Activated CD4-positive, CD25-positive, alpha-beta regulatory T cell treated with anti-CD3 and anti-CD28 coated beads, Interleukin-2, amount 50 U/mL, for 24 hours (primary cell): ENCODE measurements at regions not wholly inside any gene's neighbourhood (a gene's known extent, or its start where the extent isn't known, plus 50 kb on each side); places are given as distances from the start of the nearest gene placed in this dataset.

Experiments used
- ATAC-seq, 2 donors: fragments of 150-1000 bp; cut with Tn5 transposase; one replicate each; pipeline ENCODE4 v1.10.0; 2021; ENCODE audit warnings: mild to moderate bottlenecking in 1 of 2, moderate library complexity in 1 of 2

- no peak for ATAC-seq
Observed at GRCh38 chr6:14676977-14677781, 559.6 kb downstream of the CD83 start.

DNA sequence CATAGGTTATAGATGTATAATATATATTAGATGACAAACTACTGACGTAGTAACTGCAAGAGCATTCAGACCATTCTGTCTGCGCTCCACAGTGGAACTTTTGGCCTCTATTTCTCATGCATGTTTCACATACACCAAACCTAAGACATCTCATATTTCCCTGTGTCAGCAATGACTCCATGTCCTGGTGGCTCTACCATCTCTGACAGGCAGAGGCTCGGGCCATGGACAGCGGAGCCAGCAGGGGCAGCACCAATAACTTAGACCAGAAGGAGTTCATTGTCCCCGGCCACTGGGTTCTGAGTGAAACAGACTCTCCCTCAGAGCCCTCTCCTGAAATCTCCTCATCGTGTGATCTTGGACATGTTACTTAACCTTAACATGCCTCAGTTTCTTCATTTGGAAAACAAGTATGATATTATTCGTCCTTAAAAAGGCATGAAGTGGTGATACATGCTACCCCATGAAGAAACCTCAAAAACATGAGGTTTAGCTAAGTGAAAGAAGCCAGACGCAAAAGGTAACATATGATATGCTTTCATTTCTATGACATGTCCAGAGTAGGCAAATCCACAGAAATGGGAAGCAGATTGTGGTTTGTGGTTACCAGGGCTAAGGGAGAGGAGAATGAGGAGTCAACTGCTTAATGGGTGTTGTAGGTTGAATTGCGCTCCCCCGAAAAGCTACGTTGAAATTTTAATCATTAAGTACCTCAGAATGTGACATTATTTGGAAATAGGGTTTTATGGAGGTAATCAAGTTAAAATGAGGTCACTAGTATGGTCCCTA lies 564.0 kb upstream of the JARID2 start:
- ATAC-seq: no peak

GRCh38 chr6:14682812-14683211 lies 563.1 kb upstream of the JARID2 start:
- no peak for ATAC-seq

DNA sequence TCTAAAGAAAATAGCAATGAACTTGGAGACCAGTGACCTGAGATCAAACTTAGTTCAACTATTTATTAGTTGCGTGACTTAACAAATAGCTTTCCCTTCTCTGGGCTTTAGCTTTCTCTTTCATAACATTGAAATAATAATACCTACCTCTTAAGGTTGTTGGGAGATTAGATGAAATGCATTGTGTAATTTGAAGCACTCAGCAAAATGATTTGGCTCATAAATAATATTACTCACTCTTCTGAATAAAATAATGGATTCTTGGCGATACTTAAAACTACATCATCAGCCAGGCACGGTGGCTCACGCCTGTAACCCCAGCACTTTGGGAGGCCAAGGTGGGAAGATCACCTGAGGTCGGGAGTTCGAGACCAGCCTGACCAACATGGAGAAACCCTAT lies 556.2 kb upstream of the JARID2 start:
- no peak for ATAC-seq

- ATAC-seq: no peak
Observed at GRCh38 chr6:14690120-14691056, 555.5 kb upstream of the JARID2 start.

DNA sequence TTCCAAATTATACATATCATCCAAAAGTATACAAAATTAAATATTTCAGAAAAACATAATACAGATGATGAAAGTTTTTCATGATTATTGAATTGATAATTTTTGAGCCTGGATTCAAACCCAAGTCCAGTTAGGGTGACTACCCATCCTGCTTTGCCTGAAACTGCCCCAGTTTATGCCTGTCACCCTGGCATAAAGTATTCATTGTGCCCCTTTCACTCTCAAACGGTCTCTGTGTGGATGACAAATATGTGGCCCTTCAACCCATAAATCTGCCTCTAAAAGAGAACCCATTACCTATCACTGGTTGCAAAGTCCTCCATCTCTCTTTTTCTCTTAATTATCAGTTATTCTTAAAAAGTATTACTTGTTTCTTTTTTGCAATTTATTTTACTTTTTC lies 553.7 kb upstream of the JARID2 start:
- no peak for ATAC-seq

GRCh38 chr6:14693301-14694192 lies 552.3 kb upstream of the JARID2 start:
- no peak for ATAC-seq

DNA sequence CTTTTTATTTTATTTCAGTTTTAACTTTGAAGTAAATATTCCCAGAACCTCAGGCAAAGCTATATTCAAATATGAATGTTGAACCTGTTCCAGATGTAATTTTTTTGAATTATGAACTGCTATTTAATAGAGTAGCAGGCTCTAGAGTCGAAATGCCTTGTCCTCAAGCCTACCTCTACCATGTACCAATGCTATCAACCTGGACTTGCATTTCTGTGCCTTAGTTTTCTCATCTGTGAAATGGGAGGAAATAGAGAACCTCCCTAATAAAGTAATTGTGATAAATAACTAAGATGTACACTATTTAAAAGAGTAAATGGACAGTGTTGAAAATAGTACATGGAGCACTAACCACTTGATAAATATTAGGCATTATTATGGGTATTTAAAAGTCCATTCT lies 551.6 kb upstream of the JARID2 start:
- ATAC-seq: no peak

DNA sequence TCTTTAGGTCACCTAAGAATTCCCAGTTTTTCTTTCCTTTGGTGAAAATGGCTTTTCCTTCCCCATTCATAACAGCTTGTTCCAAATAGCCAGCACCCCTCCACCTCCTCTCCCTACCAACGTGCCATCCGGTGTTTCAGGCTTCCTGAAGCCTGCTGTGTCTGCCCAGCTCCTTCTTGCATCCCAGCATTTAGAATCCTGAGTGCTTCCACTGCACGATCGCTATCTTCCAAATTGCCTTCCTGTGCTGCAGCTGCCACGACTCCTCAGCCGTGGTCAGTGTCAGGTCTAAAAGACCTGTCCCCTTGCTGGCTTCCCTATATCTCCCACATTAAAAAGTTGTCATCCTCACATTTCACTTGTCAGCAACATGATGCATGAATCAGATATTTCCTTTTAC lies 550.3 kb upstream of the JARID2 start:
- no peak for ATAC-seq

GRCh38 chr6:14696367-14696766 lies 549.5 kb upstream of the JARID2 start:
- ATAC-seq: no peak

DNA sequence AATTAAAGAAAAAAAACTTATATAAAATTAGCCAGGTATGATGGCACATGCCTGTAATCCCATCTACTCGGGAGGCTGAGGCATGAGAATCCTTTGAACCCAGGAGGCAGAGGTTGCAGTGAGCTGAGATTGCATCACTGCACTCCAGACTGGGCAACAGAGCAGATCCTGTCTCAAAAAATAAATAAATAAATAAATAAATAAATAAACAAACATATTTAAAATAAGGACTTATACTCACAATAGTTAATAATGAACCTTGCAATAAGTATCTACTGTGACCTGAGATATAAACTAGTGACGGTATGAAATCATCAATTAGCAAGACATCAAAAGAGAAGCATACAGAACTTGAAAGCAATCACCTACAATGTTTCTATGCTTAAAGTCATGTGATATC lies 548.4 kb upstream of the JARID2 start:
- ATAC-seq: no peak

- ATAC-seq: no peak
Observed at GRCh38 chr6:14699803-14700601, 545.9 kb upstream of the JARID2 start.

GRCh38 chr6:14701946-14702345 lies 543.9 kb upstream of the JARID2 start:
- ATAC-seq: no peak

- ATAC-seq: no peak
Observed at GRCh38 chr6:14702678-14703077, 543.2 kb upstream of the JARID2 start.

GRCh38 chr6:14703586-14703985 lies 542.3 kb upstream of the JARID2 start:
- ATAC-seq: no peak

- ATAC-seq: no peak
Observed at GRCh38 chr6:14704383-14705271, 541.2 kb upstream of the JARID2 start.

GRCh38 chr6:14705841-14706377 lies 540.0 kb upstream of the JARID2 start:
- no peak for ATAC-seq

- ATAC-seq: peak; percentile 81 to 89
Observed at GRCh38 chr6:14706378-14706929, 539.4 kb upstream of the JARID2 start.

GRCh38 chr6:14707276-14707675 lies 538.6 kb upstream of the JARID2 start:
- ATAC-seq: no peak
